ENCODE measurements at regions not wholly inside any gene's neighbourhood (a gene's known extent, or its start where the extent isn't known, plus 50 kb on each side); places are given as distances from the start of the nearest gene placed in this dataset.

- no peak for TF ChIP-seq REST (IDR thresholded peaks at IDR 0.05; ENCODE audit: insufficient read depth in 1 of 2, low read depth in 2 of 2, low read length in 2 of 2)
- TF ChIP-seq POLR2AphosphoS5 (IDR thresholded peaks at IDR 0.05; ENCODE audit: low read depth, low read length), result no peak
- no peak for TF ChIP-seq SIN3A (IDR thresholded peaks at IDR 0.05; ENCODE audit: borderline replicate concordance, insufficient read depth, low read length)
- no peak for TF ChIP-seq TAF1 (IDR thresholded peaks at IDR 0.05; ENCODE audit: borderline replicate concordance, insufficient read depth, low read length)
- TF ChIP-seq FOXP2 (optimal IDR thresholded peaks at IDR 0.05; ENCODE audit: borderline replicate concordance, extremely low read depth, extremely low read length, insufficient read depth), result no peak
Observed at GRCh38 chr3:41026394-41027177, 172.7 kb upstream of the CTNNB1 start.

DNA sequence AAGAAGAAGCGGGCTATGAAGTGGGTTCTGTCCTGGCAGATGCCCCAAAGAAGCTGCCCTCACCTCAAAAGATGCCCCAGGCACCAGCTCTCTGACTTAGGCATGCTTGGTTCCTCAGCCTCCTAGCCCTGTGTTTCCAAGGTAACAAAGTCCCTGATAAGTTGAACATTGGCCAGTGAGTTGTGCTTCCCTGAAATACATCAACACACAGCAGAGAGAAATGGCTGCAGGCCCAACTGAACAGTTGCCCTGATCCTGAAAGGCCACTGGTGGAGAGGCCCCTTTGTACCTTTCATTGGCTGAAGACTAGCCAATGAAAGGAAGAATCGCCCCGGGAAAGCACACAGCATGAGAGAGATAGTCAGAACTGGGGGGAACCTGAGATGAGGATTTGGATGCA is 169.9 kb upstream of the CTNNB1 start:
- TF ChIP-seq POLR2AphosphoS5 (IDR thresholded peaks at IDR 0.05; ENCODE audit: low read depth, low read length) (no peak), TAF1 (IDR thresholded peaks at IDR 0.05; ENCODE audit: borderline replicate concordance, insufficient read depth, low read length) (no peak), REST (IDR thresholded peaks at IDR 0.05; ENCODE audit: insufficient read depth in 1 of 2, low read depth in 2 of 2, low read length in 2 of 2) (no peak), SIN3A (IDR thresholded peaks at IDR 0.05; ENCODE audit: borderline replicate concordance, insufficient read depth, low read length) (no peak), FOXP2 (optimal IDR thresholded peaks at IDR 0.05; ENCODE audit: borderline replicate concordance, extremely low read depth, extremely low read length, insufficient read depth) (no peak)

GRCh38 chr3:41030220-41030619 is 169.1 kb upstream of the CTNNB1 start:
- no peak for TF ChIP-seq FOXP2 (optimal IDR thresholded peaks at IDR 0.05; ENCODE audit: borderline replicate concordance, extremely low read depth, extremely low read length, insufficient read depth)
- TF ChIP-seq SIN3A (IDR thresholded peaks at IDR 0.05; ENCODE audit: borderline replicate concordance, insufficient read depth, low read length), result no peak
- TF ChIP-seq POLR2AphosphoS5 (IDR thresholded peaks at IDR 0.05; ENCODE audit: low read depth, low read length), result no peak
- TF ChIP-seq TAF1 (IDR thresholded peaks at IDR 0.05; ENCODE audit: borderline replicate concordance, insufficient read depth, low read length), result no peak
- no peak for TF ChIP-seq REST (IDR thresholded peaks at IDR 0.05; ENCODE audit: insufficient read depth in 1 of 2, low read depth in 2 of 2, low read length in 2 of 2)

- TF ChIP-seq POLR2AphosphoS5 (IDR thresholded peaks at IDR 0.05; ENCODE audit: low read depth, low read length), result no peak
- no peak for TF ChIP-seq TAF1 (IDR thresholded peaks at IDR 0.05; ENCODE audit: borderline replicate concordance, insufficient read depth, low read length)
- no peak for TF ChIP-seq SIN3A (IDR thresholded peaks at IDR 0.05; ENCODE audit: borderline replicate concordance, insufficient read depth, low read length)
- no peak for TF ChIP-seq FOXP2 (optimal IDR thresholded peaks at IDR 0.05; ENCODE audit: borderline replicate concordance, extremely low read depth, extremely low read length, insufficient read depth)
- no peak for TF ChIP-seq REST (IDR thresholded peaks at IDR 0.05; ENCODE audit: insufficient read depth in 1 of 2, low read depth in 2 of 2, low read length in 2 of 2)
Observed at GRCh38 chr3:41031401-41031800, 167.9 kb upstream of the CTNNB1 start.

All from PFSK-1 (cell line).